GM21381 (cell line): ENCODE measurements at regions not wholly inside any gene's neighbourhood (a gene's known extent, or its start where the extent isn't known, plus 50 kb on each side); places are given as distances from the start of the nearest gene placed in this dataset.
"Not testable (repeated sequence)": the region's sequence is repeated elsewhere in the genome, so short reads cannot be mapped to it uniquely, and the experiment has no call there.

ENCODE experiments used
- ATAC-seq: cut with Tn5 transposase; IDR thresholded peaks from one replicate; pipeline ENCODE4 v1.9.1; 2021; ENCODE audit warnings: mild to moderate bottlenecking, moderate library complexity; ENCODE audit not compliant: unreplicated experiment

GRCh38 chr15:75100679-75101078, 77.3 kb downstream of the PPCDC start:
- ATAC-seq: no peak

DNA sequence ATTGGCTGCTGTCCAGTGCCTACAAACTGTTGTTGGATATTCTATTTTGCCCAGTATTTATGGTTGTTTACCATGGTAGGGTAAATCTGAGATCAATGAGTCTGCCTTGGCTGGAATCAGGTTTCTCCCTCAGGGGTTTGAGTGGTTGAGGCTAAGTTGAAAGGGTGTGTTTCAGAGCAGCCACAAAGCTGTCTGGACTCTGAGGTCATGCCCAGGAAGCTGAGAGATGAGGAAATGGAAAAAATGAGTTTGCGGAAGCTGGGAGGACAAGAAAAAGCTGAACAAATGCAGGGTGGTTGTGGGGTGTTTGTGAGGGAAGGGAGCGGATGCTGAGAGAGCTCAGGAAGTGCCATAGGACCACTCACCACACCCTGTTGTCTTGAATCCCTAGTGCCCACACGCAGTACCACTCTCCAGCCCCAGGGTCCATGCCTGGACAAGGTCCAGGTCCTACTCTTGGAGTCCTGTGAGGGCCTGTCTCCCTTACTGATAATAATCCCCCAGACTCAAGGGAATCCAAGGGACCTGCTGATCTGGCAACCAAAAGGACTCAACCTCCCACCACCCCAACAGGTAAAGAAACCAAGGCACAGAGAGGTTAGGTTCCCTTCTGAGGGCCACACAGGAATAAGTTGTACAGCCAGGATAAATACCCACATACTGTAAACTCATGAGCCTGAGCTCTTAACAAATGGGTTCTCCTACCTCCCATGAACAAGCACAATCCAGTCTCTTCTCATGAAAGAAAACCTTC, 81.6 kb downstream of the PPCDC start:
- ATAC-seq: peak; percentile 44

- no peak for ATAC-seq
Measured at GRCh38 chr15:75107516-75107907, 84.1 kb downstream of the PPCDC start.

DNA sequence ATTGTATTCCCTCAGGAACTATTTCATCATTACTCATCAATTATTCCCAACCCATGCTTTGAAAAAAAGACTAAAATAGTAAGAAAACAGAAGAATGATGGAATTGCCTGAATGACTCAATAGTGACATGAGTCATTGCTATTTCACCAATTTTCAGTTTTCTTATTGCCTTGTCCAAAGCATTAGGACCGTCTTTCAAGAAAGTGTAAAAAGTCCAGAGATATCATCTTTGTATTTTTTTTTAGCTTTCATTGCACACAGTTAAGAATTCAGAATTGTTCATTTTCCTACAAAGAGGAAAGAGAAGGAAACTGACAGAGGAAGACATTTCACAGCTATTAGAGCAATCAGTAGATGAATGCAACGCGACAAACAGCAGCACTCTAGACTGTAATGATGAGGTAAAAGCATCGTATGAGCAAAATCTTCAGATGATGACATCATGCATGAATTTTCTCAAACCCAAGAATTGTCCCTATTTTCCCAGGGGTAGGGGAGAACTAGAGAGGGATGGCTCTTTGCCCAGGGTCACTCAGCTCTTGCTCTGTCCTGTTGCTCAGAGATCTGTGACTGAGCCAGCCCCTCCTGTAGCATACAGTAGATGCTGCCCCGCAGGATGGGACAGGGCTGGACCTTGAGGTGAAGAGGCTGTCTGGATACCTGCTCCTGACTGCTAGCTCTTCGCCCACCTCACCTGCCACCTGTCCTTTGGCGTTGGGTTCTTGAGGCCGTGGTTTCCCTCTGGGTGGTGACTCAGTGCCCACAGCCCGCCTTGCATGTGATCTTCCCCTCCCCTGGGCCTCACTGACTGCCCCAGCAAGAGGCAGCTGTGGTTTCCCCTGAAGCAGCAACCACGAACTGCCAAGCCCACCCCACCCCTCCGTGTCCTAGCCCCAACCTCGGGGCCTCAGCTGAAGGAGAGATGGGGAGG, 84.8 kb downstream of the PPCDC start:
- ATAC-seq: peak; percentile 30

GRCh38 chr15:75109021-75109735, 85.8 kb downstream of the PPCDC start:
- ATAC-seq: no peak

- no peak for ATAC-seq
Measured at GRCh38 chr15:75109736-75110130, 86.3 kb downstream of the PPCDC start.

DNA sequence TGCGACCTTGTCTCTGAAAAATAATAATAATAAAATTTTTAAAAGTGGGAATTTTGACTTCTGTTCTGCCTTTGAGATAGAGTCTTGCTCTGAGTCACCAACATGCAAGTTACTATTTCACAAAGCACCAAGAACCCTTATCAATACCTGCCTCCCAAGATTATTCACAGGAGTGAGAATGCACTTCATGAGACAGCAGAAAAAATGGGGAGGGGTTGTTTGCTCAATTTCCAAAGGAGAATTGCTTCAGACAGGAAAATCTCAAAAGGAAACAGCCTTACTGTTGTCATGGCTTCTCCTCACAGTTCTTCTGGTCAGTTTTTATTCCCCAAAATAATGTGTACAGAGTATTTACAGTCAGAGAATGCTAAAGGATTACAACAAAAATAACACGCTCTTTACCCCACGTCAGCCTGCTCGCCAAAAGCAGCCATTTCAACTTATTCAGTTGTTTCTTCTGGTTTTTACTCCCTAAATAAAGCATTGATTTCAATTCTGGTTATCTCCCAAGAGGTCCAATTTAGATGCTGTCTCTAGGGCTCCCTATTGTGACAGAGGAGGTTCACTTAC, 89.0 kb downstream of the PPCDC start:
- no peak for ATAC-seq

GRCh38 chr15:75112848-75113492, 88.7 kb upstream of the C15orf39 start:
- peak; percentile 50 for ATAC-seq

- no peak for ATAC-seq
Measured at GRCh38 chr15:75114327-75114726, 87.4 kb upstream of the C15orf39 start.

GRCh38 chr15:75114796-75115195, 86.9 kb upstream of the C15orf39 start:
- no peak for ATAC-seq

- not testable (repeated sequence) for ATAC-seq
Measured at GRCh38 chr15:75115411-75115913, 86.2 kb upstream of the C15orf39 start.

GRCh38 chr15:75116143-75116542, 85.5 kb upstream of the C15orf39 start:
- not testable (repeated sequence) for ATAC-seq

GRCh38 chr15:75117993-75118392, 83.7 kb upstream of the C15orf39 start:
- no peak for ATAC-seq

DNA sequence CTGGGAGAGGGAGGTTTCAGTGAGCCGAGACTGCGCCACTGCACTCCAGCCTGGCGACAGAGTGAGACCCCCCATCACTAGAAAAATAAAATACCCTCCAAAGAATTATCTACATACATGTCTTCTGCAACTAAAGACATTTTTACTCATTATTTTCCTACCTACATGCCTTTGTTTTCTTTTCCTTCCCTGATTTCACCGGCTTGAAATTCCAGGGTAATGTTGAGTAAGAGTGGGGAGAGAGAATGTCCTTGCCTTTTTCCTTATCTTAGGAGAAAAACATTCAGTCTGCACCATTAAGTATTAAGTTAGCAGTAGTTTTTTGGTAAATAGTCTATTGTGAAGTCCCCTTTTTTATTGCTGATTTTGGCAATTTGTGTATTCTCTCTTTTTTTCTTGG, 82.4 kb upstream of the C15orf39 start:
- not testable (repeated sequence) for ATAC-seq

DNA sequence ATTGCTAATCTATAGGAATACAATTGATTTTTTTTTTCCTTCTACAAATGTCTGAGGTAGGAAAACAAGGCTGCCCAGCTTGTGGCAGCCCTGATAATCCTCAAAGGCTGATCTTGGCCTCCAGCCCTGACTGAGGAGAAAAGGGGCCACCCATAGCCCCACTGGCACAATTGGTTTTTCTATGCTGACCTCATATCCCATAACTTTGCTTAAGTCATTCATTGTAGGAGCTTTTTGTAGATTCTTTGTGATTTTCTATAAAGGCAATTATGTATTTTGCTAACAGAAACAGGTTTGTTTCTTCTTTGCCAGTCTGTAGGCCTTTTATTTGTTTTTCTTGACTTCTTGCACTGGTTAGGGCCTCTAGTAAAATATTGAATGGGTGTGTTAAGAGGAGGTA, 80.2 kb upstream of the C15orf39 start:
- no peak for ATAC-seq

- ATAC-seq: no peak
Measured at GRCh38 chr15:75123395-75123794, 78.3 kb upstream of the C15orf39 start.

GRCh38 chr15:75124278-75124677, 77.4 kb upstream of the C15orf39 start:
- ATAC-seq: not testable (repeated sequence)

DNA sequence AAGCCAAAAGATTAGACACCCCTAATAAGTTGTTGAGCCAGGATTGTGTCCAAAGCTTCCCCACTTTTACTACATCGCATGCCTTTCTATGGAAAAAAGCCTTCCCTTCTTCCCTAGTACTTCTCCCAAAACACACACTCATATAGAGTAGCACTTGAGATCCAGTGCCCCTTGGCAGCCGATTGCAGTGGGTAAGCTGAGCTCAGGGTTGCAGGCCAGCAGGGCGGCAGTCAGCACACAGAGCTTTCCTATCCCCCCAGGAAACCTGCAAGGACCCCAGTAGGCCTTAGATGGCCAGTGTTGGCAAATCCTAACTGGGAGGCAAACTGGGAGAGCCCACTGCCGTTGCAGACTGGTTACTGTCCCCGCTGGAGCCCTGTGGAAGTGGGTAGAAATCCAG, 75.7 kb upstream of the C15orf39 start:
- ATAC-seq: no peak

- no peak for ATAC-seq
Measured at GRCh38 chr15:75126864-75127580, 74.7 kb upstream of the C15orf39 start.

DNA sequence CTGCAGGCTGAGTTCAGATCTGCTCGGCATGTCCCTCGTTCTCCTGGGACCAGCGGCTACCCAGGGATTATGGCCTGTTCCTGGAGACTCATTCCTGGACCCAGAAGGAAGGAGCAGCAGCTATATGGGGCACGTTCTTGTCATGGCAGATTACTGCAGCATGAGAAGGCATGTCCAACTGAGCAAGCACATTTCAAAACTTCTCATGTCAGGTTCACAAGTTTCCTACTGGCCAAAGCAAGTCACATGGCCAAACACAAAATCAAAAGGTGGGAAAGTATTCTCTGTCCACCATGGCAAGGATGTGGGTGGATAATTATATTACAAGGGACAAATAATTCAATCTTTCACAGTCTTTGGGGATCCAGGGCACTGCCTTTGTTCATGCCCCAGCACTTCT, 71.9 kb upstream of the C15orf39 start:
- no peak for ATAC-seq
